ENCODE measurements at regions not wholly inside any gene's neighbourhood (a gene's known extent, or its start where the extent isn't known, plus 50 kb on each side); places are given as distances from the start of the nearest gene placed in this dataset.

DNA sequence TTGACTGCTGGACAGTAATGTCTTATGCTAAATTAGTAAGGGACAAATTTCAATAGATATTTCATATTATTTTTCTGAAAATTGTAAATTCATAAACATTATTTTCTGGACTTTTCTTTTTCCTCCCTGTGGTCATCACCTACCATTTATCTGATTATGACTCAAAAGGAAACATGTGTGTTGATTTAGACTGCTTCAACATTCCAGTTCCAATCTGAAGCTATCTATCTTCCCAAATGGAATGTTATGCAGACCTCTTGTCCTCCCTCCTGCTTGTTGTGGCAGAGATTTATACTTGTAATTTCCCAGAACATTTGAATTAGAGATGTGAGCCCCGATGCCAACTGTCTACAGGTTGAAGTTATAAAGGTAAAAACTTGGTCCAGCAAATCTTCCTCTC lies 803.4 kb downstream of the TUSC7 start:
- no peaks in the 10 kb centered on the region for H3K4me1 ChIP-seq (ENCODE audit: control insufficient read depth, insufficient read depth, low read length)
- Mint-ChIP-seq H3K36me3 (ENCODE audit: low read depth) (peaks cover 3% of the 10 kb centered on the region), H3K27ac (no peak overlapping the region), H3K9me3 (peaks cover 13% of the 10 kb centered on the region), H3K27me3 (ENCODE audit: insufficient read depth) (no peaks in the 10 kb centered on the region), H3K4me3 (no peak overlapping the region), H3K4me1 (no peaks in the 10 kb centered on the region)
- TF ChIP-seq CTCF (conservative IDR thresholded peaks at IDR 0.05), result no peak
- no peak overlapping the region for H3K27ac ChIP-seq (ENCODE audit: low read depth, low read length)
- no peaks in the 10 kb centered on the region for H3K27me3 ChIP-seq (ENCODE audit: control insufficient read depth, insufficient read depth, low read length, poor library complexity, severe bottlenecking)
- no peak overlapping the region for H3K4me3 ChIP-seq (ENCODE audit: low read length)
- WGBS, 2 experiments (ENCODE audit: insufficient coverage in 1 of 2, insufficient read length in 1 of 2), result 94% methylated on average over 1 of the region's 1 CpG; no CpG with 5 or more reads in 1 of the 2 experiments
- no peaks in the 10 kb centered on the region for H3K36me3 ChIP-seq (ENCODE audit: control insufficient read depth, insufficient read depth, low read length)
- peaks cover 6% of the 10 kb centered on the region for H3K9me3 ChIP-seq (ENCODE audit: control insufficient read depth, low read length)
- no peak overlapping the region for H3K9ac ChIP-seq (ENCODE audit: extremely low read depth, low read length, poor library complexity, severe bottlenecking)
- DNase-seq, result no peak

GRCh38 chr3:117515309-117515708 lies 805.7 kb downstream of the TUSC7 start:
- Histone ChIP-seq H3K27ac (ENCODE audit: low read depth, low read length) (no peak overlapping the region), H3K9ac (ENCODE audit: extremely low read depth, low read length, poor library complexity, severe bottlenecking) (no peak overlapping the region), H3K36me3 (ENCODE audit: control insufficient read depth, insufficient read depth, low read length) (no peaks in the 10 kb centered on the region), H3K27me3 (ENCODE audit: control insufficient read depth, insufficient read depth, low read length, poor library complexity, severe bottlenecking) (no peaks in the 10 kb centered on the region), H3K9me3 (ENCODE audit: control insufficient read depth, low read length) (no peaks in the 10 kb centered on the region), H3K4me1 (ENCODE audit: control insufficient read depth, insufficient read depth, low read length) (no peaks in the 10 kb centered on the region), H3K4me3 (ENCODE audit: low read length) (no peak overlapping the region)
- Mint-ChIP-seq H3K9me3 (peaks cover 1% of the 10 kb centered on the region), H3K4me1 (peaks cover 5% of the 10 kb centered on the region), H3K36me3 (ENCODE audit: low read depth) (no peaks in the 10 kb centered on the region), H3K27ac (no peak overlapping the region), H3K27me3 (ENCODE audit: insufficient read depth) (no peaks in the 10 kb centered on the region), H3K4me3 (no peak overlapping the region)
- no peak for DNase-seq
- no peak for TF ChIP-seq CTCF (conservative IDR thresholded peaks at IDR 0.05)
- WGBS, 2 experiments (ENCODE audit: insufficient coverage in 1 of 2, insufficient read length in 1 of 2), result 98 to 100% methylated on average over 1 to 2 of the region's 2 CpGs

DNA sequence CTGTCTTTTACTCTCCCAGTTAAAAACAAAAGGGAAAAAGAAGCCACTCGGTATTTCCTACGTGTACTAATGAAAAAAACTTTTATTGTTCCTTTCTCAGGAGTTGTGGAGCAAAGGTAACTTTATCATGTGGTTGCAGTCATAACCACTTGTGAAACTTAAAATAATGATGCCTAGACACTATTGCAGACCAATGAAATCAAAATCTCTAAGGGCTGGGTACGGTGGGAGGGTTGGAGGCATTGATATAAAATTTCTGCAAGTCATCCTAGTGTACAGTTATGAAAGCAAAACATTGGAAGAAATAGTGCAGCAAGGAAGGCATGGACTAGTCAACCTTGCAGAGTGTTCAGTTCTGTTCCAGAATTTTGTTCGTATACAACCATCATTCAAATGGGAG lies 808.8 kb downstream of the TUSC7 start:
- H3K4me1 Mint-ChIP-seq, result peaks cover 10% of the 10 kb centered on the region
- no peaks in the 10 kb centered on the region for H3K9me3 Mint-ChIP-seq
- H3K9ac ChIP-seq (ENCODE audit: extremely low read depth, low read length, poor library complexity, severe bottlenecking), result no peak overlapping the region
- no peaks in the 10 kb centered on the region for H3K36me3 ChIP-seq (ENCODE audit: control insufficient read depth, insufficient read depth, low read length)
- no peaks in the 10 kb centered on the region for H3K36me3 Mint-ChIP-seq (ENCODE audit: low read depth)
- H3K27ac ChIP-seq (ENCODE audit: low read depth, low read length), result no peak overlapping the region
- H3K4me3 ChIP-seq (ENCODE audit: low read length), result no peak overlapping the region
- no peaks in the 10 kb centered on the region for H3K27me3 ChIP-seq (ENCODE audit: control insufficient read depth, insufficient read depth, low read length, poor library complexity, severe bottlenecking)
- 96% methylated on average over 4 of the region's 4 CpGs; no CpG with 5 or more reads in 1 of the 2 experiments for WGBS, 2 experiments (ENCODE audit: insufficient coverage in 1 of 2, insufficient read length in 1 of 2)
- H3K27me3 Mint-ChIP-seq (ENCODE audit: insufficient read depth), result no peaks in the 10 kb centered on the region
- H3K9me3 ChIP-seq (ENCODE audit: control insufficient read depth, low read length), result no peaks in the 10 kb centered on the region
- H3K4me1 ChIP-seq (ENCODE audit: control insufficient read depth, insufficient read depth, low read length), result no peaks in the 10 kb centered on the region
- DNase-seq, result no peak
- no peak overlapping the region for H3K27ac Mint-ChIP-seq
- no peak overlapping the region for H3K4me3 Mint-ChIP-seq
- no peak for TF ChIP-seq CTCF (conservative IDR thresholded peaks at IDR 0.05)

All from endodermal cell (in vitro differentiated cells).